UCSD-AML1 (cell line): ENCODE measurements at regions not wholly inside any gene's neighbourhood (a gene's known extent, or its start where the extent isn't known, plus 50 kb on each side); places are given as distances from the start of the nearest gene placed in this dataset.
A peak's percentile ranks its signal among the peaks of the same experiment; 100 is the strongest.
"Not testable (repeated sequence)": the region's sequence is repeated elsewhere in the genome, so short reads cannot be mapped to it uniquely, and the experiment has no call there.

Source experiments
- DNase-seq: peaks from one replicate; lab custom pipeline; 2025; ENCODE audit not compliant: unreplicated experiment; lab: John Stamatoyannopoulos, UW

DNA sequence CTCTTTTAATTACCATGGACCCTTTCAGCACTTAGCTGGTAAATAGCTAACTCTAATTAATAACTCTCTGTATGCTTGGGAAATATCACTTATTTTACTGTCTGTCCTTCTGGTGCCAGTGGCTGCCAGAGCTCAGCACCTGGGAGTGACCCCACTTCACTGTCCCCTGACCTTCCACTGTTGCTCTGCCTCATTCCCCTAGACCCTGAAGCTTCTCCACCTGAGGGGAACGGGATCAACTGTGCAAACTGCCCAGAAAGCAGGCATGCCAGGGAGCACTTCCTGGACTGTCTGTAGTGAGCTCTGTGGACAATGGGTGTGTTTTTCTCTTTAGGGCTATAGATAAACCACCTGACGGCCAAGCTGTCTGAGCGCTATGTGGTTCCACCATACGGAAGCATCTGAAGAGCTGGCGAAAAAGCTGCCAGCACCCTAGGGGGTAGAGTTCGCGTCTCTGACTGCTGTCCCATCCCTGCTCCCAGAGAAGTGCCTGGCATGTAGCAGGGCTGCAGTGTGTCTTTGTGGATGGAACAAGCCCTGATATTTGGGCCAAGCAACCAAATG is 106.3 kb upstream of the FOXA2 start:
- DNase-seq, result no peak

DNA sequence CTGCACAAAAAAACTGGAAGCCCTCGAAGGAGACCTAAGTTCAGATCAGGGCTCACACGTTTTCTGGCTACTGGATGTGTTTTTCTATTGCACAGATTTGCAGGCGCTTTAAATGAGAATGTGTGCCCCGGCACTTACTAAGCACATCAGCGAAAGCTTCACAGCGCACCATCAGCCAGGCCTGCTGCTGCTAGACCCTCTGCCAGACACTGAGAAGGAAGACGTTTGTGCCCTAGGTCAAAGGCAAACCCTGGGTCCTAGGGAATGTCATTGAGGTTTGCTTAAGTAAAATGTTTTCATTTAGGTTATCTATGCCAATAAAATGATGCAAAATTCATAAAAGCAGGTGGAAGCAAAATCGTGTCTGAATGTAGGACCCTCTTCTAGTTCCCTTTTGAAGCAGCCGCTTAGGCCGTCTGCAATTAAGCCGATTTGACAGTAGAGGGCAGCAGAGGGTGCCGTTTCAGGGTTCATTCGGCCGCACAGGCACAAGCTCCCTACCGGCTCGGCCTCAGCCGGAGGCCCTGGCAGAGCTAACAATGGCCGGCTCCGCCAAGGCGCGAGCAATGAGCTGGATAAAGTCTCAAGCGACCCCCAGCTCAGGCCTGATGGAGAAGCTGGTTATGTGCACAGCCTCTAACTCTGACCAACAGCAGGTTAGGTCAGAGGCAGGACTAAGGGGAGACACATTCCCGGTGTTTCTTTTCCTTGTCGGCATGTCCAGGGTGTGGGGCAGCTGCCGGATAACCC is 107.2 kb upstream of the FOXA2 start:
- DNase-seq, result peak; percentile 82

DNA sequence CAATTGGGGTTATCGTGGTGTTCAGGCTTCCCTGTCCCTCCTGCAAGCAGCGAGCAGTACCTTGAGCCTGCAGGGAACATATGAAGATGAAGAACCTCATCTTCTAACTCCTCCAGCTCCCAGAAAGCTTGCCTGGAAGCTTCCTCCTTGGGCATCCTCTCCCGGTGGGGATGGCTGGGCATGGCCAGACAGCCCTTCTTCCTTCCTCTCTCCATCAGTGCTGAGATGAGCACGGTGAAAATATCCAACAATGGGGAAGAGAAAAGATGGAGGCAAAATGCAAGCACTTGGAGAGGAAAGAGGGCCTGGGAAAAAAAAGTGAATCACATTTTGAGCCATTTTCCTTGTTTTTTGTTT is 107.7 kb upstream of the FOXA2 start:
- no peak for DNase-seq

DNA sequence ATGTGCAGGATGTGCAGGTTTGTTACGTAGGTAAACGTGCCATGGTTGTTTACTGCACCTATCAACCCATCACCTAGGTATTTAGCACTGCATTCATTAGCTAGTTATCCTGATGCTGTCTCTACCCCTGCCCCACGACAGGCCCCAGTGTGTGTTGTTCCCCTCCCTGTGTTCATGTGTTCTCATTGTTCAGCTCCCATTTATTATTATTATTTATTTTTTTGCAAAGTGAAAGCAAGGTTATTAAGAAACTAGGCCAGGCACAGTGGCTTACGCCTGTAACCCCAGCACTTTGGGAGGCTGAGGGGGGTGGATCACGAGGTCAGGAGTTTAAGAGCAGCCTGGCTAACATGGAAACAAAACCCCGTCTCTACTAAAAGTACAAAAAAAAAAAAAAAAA is 108.2 kb upstream of the FOXA2 start:
- not testable (repeated sequence) for DNase-seq

DNA sequence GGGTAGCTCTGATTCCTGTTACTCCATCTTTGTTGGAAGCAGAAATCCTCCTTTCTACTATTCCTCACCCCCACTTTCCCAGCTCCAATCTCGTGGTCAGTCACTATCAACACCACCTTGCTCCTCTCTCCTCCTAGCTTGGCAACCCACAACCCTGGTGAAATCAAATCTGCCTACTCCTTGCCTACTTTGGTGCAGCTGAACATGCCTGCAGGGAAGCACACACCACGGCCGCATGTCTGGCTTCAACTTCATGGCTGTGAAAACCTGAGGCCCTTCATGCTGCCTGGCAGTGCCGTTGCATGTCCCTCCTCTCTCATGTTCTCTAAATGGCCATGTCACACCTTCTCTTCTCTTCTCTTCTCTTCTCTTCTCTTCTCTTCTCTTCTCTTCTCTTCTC is 112.4 kb upstream of the FOXA2 start:
- DNase-seq, result no peak

DNA sequence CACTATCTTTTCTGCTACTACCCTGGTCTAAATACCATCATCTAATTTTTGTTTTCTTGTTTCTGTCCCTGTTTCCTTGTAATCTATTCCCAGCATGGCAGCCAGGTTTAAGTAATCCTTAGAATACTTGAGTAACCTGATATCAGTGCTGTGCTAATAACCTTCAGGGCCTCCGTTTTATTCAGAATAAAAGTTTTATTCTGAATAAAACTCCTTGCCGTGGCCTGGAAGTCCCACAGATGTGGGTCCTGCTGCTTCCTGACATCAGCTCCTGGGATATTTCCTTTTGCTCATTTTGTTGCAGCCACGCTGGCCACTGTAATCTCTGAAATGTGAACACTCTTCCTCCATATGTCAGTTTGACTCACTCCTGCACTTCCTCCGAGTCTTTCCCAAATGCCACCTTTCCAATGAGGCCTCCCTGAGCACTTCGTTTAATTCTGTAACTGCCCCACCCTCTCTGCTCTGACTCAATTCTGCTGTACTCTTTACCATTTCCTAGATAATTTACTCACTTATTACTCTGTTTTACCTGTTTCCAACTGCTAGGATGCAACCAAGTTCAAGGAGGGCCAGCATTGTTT is 114.0 kb upstream of the FOXA2 start:
- no peak for DNase-seq

DNA sequence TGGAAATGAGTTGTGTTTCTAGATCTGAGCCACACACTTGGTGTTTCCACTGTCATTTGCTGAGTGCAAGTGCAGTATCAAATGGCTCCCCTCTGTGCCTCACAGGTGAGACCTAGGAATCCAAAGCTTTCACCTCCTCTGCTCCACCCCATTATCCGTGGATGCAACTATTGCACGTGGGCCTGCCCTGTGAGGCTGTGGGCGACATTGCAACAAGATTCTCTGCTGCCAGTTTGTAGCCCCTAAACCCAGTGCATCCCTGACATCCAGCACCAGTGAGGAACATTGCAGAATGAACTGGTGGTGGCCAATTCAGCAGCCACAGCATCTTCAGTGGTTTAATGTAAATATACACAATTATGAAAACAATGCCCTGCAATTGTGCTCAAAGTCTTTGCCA is 115.0 kb upstream of the FOXA2 start:
- DNase-seq, result no peak

DNA sequence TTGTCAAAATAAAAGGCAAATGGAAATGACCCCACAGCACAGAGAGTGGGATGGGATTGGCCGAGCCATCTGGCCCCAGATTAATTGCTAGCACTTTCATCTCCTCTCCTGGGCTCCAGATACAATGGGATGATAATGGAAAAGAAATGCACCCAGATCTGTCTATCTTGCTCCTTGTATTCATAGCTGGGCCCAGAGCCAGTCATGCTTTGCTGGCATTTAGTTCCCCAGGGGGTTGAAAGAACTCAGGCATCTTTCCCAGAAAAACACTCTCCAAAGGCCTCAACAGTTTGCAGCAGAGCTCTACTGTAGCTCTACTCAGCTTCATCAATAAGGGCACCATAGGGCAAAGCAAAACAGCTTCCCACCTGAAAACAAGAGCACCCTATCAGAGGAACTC is 116.0 kb upstream of the FOXA2 start:
- no peak for DNase-seq

DNA sequence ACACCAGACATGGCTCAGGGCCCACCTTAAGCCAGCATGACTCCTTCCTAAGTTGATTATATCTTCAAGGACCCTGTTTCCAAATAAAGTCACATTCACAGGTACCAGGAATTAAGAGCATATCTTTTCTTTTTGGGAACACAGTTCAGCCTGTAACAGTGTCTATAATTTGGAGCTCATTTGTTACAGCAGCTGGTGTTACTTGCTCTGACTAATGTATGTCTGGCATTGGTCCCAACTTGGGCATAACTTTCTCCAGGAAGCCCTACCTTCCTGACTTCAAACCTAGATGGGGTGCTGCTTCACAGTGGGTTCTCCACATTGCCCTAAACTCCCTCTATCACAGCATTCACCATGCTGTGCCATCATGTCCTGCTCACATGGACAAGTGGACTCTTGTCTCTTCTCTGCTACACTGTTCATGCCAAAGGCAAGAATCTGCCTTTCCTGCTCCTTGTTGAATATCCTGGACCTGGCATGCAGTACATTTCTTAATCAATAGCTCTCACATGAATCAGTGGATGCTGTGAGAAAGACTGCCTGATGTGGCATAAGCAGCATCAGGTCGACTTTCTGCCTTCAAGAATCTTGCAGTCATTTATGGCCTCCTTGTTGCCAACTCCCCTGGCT is 117.4 kb upstream of the FOXA2 start:
- DNase-seq, result no peak

DNA sequence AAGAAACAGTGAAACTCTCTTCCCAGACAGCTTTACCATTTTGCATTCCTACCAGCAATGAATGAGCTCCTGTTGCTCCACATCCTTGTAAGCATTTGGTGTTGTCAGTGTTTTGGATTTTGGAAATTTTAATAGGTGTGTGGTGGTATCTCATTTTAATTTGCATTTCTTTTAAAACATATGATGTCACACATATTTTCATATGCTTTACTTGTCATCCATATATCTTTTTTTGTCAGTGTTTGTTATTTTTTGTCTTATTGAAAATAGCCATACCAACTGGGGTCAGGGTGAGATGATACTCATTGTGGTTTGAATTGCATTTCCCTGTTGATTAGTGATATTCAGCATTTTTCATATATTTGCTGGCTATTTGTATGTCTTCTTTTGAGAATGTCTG is 119.5 kb upstream of the FOXA2 start:
- no peak for DNase-seq

DNA sequence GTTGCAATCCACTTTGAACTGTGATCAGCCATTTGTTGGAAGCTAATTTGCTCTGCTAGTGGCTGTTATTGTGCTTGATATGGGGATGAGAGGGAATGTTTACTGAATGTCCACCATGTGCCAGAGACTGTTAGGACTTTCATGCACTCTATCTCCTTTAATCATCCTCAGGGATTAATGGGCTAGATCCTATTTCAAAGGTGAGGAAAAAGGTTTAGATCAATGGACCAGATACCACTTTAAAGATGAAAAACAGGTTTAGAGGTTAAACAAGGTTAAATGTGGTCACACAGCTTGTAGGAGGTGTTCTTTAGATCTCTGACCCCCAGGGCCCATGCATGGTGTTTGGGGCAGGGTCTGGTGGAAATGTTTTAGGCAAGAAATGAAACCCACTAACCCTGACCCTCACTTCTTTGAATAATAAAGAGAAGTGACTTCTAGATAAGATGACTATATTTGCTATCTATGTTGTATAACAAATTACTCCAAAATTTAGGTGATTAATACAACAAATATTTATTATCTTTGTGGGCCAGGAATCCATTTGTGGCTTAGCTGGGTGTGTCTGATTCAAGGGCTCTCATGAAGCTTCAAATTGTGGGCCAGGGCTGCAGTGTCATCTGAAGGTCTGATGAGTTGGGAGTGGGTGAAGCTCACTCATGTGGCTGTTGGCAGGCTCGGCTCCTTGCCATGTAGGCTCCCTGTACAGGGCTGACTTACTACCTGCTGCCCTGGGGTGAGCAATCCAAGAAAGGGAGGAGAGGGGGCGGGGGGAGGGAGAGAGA is 127.8 kb upstream of the FOXA2 start:
- DNase-seq, result no peak

DNA sequence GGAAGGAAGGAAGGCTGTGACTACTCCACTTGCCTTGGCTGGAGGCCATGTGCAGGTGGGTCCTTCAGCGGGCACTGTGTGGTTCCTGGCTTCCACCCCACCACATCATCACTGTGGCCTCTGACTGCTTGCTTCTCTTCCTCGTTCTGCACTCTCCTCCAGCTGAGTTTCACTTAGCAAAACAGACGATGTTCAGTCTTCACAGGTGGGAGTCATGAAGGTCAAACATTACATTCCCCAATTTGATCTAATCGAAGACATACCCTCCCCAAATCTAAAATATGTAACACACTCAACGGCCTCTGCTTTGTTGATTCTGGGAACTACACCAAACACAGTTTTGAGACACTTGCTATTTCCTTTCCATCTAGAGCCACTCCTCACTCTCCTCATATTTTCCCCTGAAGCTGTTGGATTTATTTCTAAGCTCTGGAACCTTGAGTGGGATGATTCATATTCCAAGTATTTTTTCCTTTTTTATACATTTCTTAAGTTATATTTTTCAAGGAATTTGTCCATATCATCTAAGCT is 132.5 kb upstream of the FOXA2 start:
- peak; percentile 69 for DNase-seq

DNA sequence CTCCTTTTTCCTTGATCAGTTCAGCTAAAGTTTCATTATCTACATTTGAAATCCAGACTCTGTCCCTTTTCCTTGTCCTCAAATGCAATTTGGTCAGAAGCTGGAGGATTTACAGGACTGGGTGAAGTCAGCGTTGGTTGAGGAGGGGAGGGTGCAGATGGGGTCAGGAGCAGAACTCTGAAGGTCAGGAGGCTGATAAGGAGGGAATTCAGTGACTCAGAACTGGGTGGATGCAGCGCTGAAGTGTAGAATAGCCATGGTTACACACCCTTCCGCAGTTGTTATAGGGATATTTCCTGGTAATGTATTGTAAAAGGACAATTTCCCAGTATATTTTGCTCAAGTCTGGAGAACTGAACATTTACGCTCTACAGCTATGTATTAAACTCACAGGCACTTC is 133.1 kb upstream of the FOXA2 start:
- no peak for DNase-seq

DNA sequence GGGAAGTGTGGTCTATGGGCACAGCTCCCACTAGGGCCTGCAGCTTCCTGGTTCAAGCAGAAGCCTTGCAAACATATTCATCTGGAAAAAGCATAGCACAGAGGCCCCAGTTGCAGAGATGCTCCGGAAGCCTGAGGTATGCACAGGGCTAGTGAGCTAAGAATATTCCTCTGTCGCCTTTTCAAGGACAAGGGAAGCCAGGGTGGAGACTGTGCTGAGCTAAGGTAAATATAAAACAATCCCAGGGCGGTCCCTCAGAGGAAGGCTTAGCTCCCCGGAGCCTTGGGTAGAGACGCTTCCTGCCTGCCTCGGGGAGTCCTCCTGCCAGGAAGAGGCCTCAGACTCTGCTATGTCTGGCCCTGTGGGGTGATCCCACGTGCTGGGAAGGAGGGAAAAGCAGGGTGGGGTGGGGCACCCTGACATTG is 134.8 kb upstream of the FOXA2 start:
- DNase-seq, result peak; percentile 65

DNA sequence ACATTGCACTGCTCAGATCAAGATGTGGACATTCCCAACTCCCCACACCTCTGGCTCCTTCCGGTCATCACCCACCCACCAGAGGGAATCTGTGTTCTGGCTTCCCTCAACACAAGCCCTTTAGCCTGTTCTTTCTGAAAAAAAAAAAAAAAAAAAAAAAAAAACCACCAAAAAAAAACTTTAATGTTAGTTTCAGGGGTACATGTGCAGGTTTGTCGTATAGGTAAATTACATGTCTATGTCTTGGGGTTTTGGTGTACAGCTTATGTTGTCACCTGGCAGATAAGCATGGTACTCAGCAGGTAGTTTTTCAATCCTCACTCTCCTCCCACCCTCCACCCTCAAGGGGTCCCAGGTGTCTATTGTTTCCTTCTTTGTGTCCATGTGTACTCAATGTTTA is 135.8 kb upstream of the FOXA2 start:
- DNase-seq, result no peak

DNA sequence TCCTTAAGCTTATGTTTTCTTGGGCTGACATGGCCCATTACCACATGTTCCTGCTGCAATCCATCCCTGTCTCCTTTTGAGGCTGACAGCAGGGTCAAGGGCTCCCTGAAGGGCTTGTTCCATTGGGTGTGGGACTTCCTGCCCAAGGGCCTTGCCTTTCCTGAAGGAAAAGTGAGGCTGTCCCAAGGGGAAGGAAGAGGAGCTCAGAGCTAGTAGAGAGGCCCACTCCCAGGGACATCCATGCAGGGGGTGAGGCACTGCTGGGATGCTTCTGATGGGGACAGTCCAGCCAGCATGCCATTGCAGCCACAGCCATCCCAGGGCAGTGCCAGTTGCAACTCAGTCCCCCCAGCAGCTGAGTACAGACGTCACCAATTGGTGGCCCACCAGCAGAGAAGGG is 138.4 kb upstream of the FOXA2 start:
- DNase-seq, result no peak

DNA sequence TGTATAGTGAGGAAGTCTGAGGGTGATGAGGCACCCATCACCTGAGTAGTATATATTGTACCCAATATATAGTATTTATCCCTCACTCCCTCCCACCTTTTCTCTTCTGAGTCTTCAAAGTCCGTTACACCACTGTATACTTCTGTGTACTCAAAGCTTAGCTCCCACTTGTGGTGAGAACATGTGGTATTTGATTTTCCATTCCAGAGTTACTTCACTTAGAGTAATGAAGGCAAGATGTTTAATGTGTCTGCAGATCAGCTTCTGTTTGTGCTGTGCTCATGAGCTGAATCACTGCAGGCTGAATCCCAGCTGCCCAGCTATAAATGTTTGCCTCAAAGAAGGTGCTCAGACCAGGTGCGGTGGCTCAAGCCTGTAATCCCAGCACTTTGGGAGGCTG is 139.3 kb upstream of the FOXA2 start:
- no peak for DNase-seq

DNA sequence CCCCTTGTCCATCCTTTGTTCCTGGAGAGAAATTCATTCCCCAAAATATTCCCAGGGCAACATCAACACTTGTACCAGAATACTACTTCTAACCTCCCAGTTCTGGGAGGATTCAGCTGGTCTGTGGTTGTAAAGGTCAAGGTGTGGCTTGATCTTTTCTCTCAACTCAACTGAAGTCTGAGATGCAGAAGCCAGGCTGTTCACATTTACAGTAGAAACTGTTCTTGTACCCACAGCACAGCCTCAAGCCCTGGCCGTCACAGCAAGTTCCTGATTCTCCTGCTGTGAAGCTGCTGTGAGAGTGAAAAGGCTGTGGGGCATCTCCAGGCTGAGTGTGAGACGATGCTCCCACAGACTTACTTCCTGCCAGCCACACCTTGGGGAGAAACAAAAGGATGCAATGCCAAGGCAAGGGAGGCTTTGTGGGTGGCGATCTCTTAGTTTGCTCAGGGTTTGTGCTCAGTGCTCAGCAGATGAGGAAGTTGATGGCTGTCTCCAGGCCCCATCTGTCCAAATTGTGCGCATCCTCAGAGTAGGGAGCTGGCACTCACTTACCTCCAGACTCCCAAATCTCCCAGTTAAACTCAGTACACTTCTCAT is 143.9 kb upstream of the FOXA2 start:
- no peak for DNase-seq

DNA sequence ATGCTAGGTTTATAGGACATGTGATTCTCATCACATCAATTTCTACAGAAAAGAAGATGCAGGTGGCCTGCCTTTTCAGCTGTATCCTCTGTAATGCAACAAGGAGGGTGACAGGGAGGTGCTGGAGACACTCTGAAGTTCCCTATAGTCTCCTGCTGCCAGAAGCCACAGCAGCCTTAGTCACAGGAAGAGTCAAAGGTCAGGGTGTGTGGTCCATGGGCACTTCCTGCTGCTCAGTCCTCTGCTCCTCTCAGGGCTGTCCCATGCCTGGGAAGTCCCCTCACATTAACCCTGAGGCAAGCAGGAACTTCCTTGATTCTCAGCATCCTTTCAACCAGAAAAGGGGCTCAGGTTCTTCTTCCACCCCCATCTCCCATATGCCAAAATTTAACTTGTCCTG is 144.8 kb upstream of the FOXA2 start:
- DNase-seq, result peak; percentile 46

DNA sequence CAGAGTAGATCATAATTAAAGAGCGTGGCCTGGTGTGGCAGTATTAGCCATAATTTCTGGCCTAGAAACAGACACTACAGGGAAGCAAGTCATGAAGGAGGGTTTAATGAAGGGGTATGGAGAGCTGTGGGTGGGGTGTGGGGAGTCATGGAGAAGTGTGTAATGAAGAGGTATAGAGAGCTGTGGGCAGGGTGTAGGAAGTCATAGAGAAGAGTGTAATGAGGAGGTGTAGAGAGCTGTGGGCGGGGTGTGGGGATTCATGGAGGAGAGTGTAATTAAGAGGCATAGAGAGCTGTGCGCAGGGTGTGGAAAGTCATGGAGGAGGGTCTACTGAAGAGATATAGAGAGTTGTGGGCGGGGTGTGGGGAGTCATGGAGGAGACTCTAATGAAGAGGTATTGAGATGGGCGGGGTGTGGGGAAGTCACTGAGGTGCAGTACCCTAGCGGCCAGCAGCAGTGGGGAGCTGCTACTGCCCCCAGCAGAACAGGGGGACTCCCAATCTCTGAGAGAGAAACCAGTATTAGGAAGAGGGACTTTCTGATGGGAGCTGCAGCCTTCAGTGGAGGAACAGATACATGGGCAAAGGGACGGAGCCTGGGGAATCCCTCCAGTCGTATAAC is 145.4 kb upstream of the FOXA2 start:
- DNase-seq, result no peak
